Central memory CD8-positive, alpha-beta T cell (primary cell): ENCODE measurements at regions not wholly inside any gene's neighbourhood (a gene's known extent, or its start where the extent isn't known, plus 50 kb on each side); places are given as distances from the start of the nearest gene placed in this dataset.

Experiments
- ATAC-seq: fragments of 150-1000 bp; cut with Tn5 transposase; replicated peaks from 2 replicates; pipeline ENCODE4 v1.10.0; 2022; ENCODE audit warnings: mild to moderate bottlenecking, moderate FRiP score, moderate number of reproducible peaks; ENCODE audit not compliant: poor library complexity, severe bottlenecking; ENCODE audit errors: extremely low read depth
- DNase-seq, 2 donors: peaks; one replicate each; pipeline ENCODE4 v3.0.0; 2021; ENCODE audit warnings: low spot score in 2 of 2
- H3K27ac Mint-ChIP-seq: one replicate; pipeline ENCODE4 v1.8.0; 2022; ENCODE audit warnings: low read depth, mild to moderate bottlenecking, moderate library complexity, mixed read lengths
- H3K27me3 Mint-ChIP-seq: one replicate; pipeline ENCODE4 v1.8.0; 2022; ENCODE audit warnings: mixed read lengths
- H3K36me3 Mint-ChIP-seq: one replicate; pipeline ENCODE4 v1.8.0; 2022; ENCODE audit warnings: mild to moderate bottlenecking, moderate library complexity, mixed read lengths; ENCODE audit not compliant: insufficient read depth
- H3K4me1 Mint-ChIP-seq: one replicate; pipeline ENCODE4 v1.8.0; 2022; ENCODE audit warnings: mixed read lengths
- H3K4me3 Mint-ChIP-seq: one replicate; pipeline ENCODE4 v1.8.0; 2022; ENCODE audit warnings: mild to moderate bottlenecking, moderate library complexity, mixed read lengths
- H3K9me3 Mint-ChIP-seq: one replicate; pipeline ENCODE4 v1.8.0; 2022; ENCODE audit warnings: mixed read lengths

DNA sequence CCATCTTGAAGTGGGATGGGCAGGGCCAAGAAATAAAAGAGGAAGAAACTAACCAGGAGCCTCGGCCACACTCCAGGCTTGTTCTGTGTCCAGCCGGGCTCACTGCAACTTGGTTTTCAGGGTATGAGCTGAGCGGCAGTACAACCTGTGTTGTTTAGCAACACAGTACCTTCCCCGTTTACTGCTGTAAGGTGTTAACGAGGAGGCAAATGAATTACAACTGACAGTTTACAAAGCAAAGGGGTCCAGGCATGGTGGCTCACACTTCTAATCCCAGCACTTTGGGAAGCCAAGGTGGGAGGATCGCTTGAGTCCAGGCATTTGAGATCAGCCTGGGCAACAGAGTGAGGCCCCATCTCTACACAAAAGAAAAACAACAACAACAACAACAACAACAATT lies 481.3 kb upstream of the SULF2 start:
- DNase-seq (no peak), ATAC-seq (no peak)
- H3K4me1 Mint-ChIP-seq = no peaks in the 10 kb centered on the region
- no peaks in the 10 kb centered on the region for H3K36me3 Mint-ChIP-seq
- H3K27ac Mint-ChIP-seq = no peak overlapping the region
- no peak overlapping the region for H3K4me3 Mint-ChIP-seq
- H3K9me3 Mint-ChIP-seq = no peaks in the 10 kb centered on the region
- H3K27me3 Mint-ChIP-seq = peaks cover 45% of the 10 kb centered on the region

DNA sequence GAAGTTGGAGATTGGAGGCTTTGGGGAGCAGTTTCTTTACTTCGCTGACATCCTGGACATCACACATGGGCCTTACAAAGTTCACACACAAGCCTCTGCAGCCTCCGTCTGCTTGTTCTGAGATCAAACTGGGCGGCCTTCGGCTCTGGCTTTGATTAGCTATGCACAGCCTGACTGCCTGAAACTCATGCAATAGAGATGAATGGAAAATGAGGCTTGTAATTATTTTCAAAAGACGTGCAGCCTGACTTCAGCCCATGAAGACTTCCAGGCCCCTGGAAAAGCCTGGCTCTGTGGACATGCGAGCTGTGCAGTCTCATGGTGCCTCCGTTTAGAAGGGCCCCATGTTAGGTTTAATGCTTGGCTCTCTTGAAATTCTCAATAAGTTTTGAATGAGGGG lies 480.5 kb upstream of the SULF2 start:
- H3K4me3 Mint-ChIP-seq = no peak overlapping the region
- H3K9me3 Mint-ChIP-seq = no peaks in the 10 kb centered on the region
- ATAC-seq = no peak
- DNase-seq = no peak
- no peaks in the 10 kb centered on the region for H3K4me1 Mint-ChIP-seq
- H3K27ac Mint-ChIP-seq = no peak overlapping the region
- H3K27me3 Mint-ChIP-seq = peaks cover 45% of the 10 kb centered on the region
- no peaks in the 10 kb centered on the region for H3K36me3 Mint-ChIP-seq

DNA sequence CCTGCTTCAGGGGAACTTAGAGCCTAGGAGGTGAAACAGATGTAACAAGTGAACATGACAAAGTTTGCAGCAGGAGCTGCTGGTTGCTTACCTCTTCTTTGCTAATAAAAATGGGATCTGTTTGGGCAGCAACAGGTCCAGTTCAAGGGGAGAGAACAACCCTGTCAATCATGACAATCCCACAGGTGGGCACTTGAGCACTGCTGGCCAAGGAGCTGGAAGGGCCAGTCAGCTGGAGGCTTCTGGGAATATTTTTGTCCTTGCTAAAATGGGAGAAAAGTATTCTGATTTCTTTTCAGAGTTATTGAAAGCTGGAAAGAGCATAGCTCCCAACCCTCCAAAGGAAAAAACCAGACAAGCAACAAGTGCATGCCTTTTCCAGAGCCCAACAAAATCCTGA lies 477.7 kb upstream of the SULF2 start:
- H3K27me3 Mint-ChIP-seq = peaks cover 41% of the 10 kb centered on the region
- no peaks in the 10 kb centered on the region for H3K9me3 Mint-ChIP-seq
- no peak for DNase-seq
- ATAC-seq = no peak
- H3K4me3 Mint-ChIP-seq = no peak overlapping the region
- no peak overlapping the region for H3K27ac Mint-ChIP-seq
- no peaks in the 10 kb centered on the region for H3K4me1 Mint-ChIP-seq
- H3K36me3 Mint-ChIP-seq = no peaks in the 10 kb centered on the region

DNA sequence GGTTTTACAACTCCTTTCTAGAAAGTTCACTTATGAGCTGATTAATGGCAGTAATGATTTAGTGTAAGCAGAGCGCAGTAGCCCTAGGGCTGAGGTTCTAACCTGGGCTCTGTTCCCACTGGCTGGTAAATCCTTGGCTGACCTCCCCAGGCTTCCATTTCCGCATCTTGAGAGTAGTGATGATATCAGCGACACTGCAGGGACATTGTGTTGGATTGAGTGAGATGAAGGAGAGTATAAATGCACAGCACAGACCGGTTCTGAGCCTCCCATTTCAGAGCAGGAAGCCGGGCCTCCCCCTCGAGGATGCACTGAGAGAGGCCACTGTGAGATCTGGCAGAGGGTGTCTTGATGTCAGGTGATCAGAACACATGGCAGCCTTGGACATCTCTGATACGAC lies 477.2 kb upstream of the SULF2 start:
- peaks cover 43% of the 10 kb centered on the region for H3K27me3 Mint-ChIP-seq
- DNase-seq = no peak
- ATAC-seq = no peak
- H3K9me3 Mint-ChIP-seq = no peaks in the 10 kb centered on the region
- no peaks in the 10 kb centered on the region for H3K4me1 Mint-ChIP-seq
- no peaks in the 10 kb centered on the region for H3K36me3 Mint-ChIP-seq
- no peak overlapping the region for H3K27ac Mint-ChIP-seq
- no peak overlapping the region for H3K4me3 Mint-ChIP-seq

DNA sequence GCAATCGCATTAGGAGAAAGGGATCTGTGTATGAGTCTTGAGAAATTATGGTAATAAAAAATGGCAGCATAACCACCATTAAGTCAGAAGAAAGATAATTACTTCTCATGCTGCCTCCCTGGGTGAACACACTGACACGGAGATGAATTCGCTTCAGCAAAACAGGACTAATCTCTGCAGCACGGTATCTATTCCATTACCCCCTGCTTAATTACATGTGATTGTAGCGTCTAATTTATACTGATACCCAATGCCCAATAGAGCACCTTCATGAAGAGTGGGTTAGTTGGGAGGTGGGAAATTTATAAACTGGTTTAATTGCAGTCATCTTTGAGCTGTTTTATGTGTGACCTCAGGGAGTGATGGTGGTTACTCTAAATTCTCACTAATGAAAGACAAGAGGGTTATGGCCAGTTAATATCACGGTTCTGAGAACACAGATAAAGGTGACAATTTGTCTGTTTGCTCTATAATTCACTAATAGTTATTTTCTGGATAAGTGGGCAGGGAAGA lies 476.2 kb upstream of the SULF2 start:
- DNase-seq = no peak
- no peak for ATAC-seq
- Mint-ChIP-seq H3K36me3 (no peaks in the 10 kb centered on the region), H3K27ac (no peak overlapping the region), H3K4me3 (no peak overlapping the region), H3K4me1 (no peaks in the 10 kb centered on the region), H3K9me3 (no peaks in the 10 kb centered on the region), H3K27me3 (peaks cover 53% of the 10 kb centered on the region)

DNA sequence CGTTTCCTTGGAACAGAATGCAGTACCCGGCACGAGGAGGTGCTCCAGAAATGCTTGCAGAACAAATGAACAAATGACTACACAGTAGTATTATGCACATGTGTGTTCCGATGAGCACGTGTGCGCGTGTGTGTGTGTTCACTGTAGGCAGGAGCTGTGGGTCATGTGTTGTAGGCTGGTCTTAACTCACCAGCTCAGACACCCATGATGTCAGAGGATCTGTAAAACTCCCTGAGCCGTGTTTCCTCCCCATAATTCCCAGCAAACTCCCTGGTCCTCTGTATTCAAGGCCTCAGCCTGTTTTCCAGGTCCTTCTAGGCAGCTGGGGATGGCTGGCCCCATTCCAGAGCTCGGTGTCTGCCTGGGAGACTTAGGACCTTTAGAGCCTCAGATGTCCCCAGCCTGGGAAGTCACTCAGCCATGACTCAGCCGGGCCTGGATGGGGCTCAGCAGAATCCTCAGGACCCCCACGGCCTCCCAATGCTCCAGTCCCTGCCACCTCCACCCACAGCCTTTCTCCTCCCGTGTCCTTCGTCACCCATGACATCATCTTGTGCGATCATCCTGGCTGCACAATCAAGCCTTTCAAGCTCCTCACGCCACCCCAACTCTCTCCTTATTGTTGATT lies 475.0 kb upstream of the SULF2 start:
- H3K4me1 Mint-ChIP-seq = no peaks in the 10 kb centered on the region
- no peak overlapping the region for H3K4me3 Mint-ChIP-seq
- DNase-seq (no peak), ATAC-seq (no peak)
- H3K27ac Mint-ChIP-seq = no peak overlapping the region
- H3K36me3 Mint-ChIP-seq = no peaks in the 10 kb centered on the region
- H3K27me3 Mint-ChIP-seq = peaks cover 63% of the 10 kb centered on the region
- no peaks in the 10 kb centered on the region for H3K9me3 Mint-ChIP-seq

DNA sequence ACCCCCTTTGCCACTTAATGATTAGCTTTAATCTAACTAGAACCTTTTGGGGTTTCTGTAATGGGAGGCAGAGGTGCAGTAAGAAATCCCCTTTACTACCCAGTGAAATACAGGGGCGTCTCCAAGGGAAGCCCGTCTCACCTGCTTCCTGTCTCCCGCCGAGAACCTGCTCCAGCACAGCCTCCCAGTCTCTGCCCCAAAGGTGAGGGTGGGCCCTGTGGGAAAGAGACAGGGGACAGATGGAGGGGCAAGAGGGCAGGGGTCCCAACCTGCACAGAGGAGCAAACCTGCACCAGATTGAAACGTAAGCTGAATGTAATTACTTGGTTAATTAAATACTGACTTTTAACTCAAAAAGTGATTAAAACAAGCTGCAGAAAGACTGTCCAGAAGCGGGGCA lies 474.2 kb upstream of the SULF2 start:
- no peak overlapping the region for H3K4me3 Mint-ChIP-seq
- no peaks in the 10 kb centered on the region for H3K36me3 Mint-ChIP-seq
- no peak overlapping the region for H3K27ac Mint-ChIP-seq
- H3K27me3 Mint-ChIP-seq = peaks cover 71% of the 10 kb centered on the region
- no peaks in the 10 kb centered on the region for H3K9me3 Mint-ChIP-seq
- DNase-seq = no peak
- H3K4me1 Mint-ChIP-seq = no peaks in the 10 kb centered on the region
- ATAC-seq = no peak

DNA sequence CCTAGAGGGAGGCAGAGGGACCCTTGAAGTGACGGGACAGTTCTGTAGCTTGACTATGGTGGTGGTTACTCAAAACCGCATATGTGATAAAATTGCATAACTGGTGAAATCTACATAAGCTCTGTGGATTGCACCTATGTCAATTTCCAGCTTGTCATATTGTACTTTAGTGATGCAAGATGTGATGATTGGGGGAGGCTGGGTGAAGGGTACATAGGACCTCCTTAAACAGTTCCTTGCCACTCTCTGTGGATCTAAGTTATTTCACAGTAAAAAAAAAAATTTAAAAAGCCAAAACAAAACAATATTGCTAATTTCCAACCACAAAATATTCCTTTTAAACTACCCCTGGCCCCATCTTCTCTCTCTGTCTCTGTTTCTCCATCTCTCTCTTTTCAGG lies 472.6 kb upstream of the SULF2 start:
- ATAC-seq (no peak), DNase-seq (no peak)
- Mint-ChIP-seq H3K27me3 (peaks cover 83% of the 10 kb centered on the region), H3K27ac (no peak overlapping the region), H3K9me3 (no peaks in the 10 kb centered on the region), H3K36me3 (no peaks in the 10 kb centered on the region), H3K4me1 (no peaks in the 10 kb centered on the region), H3K4me3 (no peak overlapping the region)

DNA sequence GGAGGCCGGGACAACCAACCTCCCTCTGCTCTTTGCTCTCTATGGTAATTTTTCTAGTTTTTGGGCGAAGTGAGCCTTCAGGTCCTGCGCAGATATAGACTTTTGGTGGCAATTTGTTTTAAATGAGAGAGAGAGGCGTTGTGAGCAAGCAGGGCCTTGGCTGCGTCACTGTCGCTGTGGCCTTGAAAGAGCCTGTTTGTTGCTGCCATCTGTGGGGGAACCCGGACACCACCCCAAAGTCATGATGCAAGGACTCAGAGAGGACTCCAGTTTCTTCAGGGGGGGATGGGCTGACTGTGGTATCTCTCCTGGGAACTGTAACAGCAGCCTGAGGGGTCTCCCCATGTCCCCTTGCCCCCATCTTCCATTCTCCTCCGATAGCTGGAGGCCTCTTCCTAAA lies 462.7 kb upstream of the SULF2 start:
- Mint-ChIP-seq H3K27ac (no peak overlapping the region), H3K27me3 (peaks cover 61% of the 10 kb centered on the region)

DNA sequence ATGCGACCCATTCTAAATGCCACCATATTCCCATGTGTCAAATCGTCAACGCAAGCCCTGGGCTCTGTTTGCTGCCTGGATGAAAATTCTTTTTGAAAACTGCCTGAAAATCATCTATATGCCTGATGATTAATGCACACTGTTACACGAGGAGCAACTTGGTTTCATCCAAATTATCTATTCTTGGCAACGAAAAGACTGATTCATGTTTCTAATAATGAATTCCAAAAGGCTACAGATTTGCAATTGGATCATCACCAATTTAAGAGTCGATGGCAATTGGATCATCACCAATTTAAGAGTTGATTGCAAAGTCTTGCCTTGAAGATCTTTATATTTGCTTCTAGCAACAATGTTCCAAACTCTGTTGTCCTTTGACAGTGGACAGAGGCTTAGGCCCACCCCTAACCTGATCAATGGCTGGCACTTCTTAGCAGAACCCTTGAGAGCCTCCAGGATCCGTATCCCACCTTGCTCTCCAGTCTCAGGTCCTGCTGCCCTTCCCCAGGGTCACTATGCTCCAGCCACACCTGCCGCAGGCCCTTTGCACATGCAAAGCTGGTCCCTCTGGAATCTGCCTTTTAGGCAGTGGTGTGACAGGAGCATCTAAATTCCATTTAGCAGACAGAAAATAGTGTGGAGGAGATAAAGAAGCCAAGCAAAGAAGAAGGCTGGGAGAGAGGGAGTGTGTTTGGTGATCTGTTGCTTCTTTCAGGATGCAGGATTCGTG lies 460.9 kb upstream of the SULF2 start:
- Mint-ChIP-seq H3K27me3 (peaks cover 43% of the 10 kb centered on the region), H3K27ac (no peak overlapping the region), H3K36me3 (no peaks in the 10 kb centered on the region), H3K4me3 (no peak overlapping the region), H3K9me3 (no peaks in the 10 kb centered on the region), H3K4me1 (no peaks in the 10 kb centered on the region)
- DNase-seq (no peak), ATAC-seq (no peak)

More for the DNA sequence above, 462.7 kb upstream of the SULF2 start:
- DNase-seq (no peak), ATAC-seq (no peak)
- Mint-ChIP-seq H3K9me3 (no peaks in the 10 kb centered on the region), H3K36me3 (no peaks in the 10 kb centered on the region), H3K4me1 (no peaks in the 10 kb centered on the region), H3K4me3 (no peak overlapping the region)

DNA sequence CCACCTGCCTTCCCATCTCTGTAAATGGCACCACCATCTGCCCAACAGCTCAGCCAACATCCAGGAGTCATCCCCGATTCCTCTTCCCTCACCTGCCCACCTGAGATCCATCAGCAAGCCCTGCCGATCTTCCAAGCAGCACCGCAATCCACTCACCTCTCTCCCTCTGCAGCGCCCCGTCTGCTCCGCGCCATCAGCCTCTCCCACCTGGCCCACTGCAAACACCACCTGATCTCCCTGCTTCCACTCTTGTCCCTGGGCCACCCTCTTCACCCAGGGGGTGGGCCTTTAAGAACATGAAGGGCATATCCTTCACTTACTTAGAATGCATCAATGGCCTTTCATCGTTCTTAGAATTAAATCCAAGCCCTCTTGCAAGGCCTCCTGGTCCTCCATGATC lies 457.3 kb upstream of the SULF2 start:
- no peak for ATAC-seq
- Mint-ChIP-seq H3K4me3 (no peak overlapping the region), H3K9me3 (no peaks in the 10 kb centered on the region), H3K27ac (no peak overlapping the region), H3K36me3 (no peaks in the 10 kb centered on the region), H3K27me3 (peaks cover 43% of the 10 kb centered on the region), H3K4me1 (no peaks in the 10 kb centered on the region)
- no peak for DNase-seq

DNA sequence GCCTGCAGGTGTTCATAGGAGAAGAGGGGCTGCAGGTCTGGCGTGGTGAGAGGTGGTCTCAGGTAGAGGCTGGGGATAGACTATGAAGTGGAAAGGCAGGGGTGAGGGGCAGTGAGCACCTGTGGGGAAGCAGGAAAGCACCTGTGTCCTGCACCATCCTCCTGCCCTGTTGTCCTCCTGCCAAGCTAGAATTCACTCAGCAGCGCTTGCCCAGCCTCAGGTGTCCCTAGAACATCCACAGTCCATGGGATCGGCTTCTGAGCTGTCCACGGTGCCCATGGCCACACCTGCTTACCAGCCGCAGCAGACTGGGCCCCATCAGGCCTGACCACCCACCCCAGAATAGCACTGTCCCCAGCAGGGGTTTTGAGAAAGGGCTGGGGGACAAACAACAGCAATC lies 456.2 kb upstream of the SULF2 start:
- no peak overlapping the region for H3K27ac Mint-ChIP-seq
- H3K36me3 Mint-ChIP-seq = no peaks in the 10 kb centered on the region
- ATAC-seq = no peak
- H3K27me3 Mint-ChIP-seq = peaks cover 37% of the 10 kb centered on the region
- H3K4me1 Mint-ChIP-seq = no peaks in the 10 kb centered on the region
- no peaks in the 10 kb centered on the region for H3K9me3 Mint-ChIP-seq
- no peak for DNase-seq
- H3K4me3 Mint-ChIP-seq = no peak overlapping the region

DNA sequence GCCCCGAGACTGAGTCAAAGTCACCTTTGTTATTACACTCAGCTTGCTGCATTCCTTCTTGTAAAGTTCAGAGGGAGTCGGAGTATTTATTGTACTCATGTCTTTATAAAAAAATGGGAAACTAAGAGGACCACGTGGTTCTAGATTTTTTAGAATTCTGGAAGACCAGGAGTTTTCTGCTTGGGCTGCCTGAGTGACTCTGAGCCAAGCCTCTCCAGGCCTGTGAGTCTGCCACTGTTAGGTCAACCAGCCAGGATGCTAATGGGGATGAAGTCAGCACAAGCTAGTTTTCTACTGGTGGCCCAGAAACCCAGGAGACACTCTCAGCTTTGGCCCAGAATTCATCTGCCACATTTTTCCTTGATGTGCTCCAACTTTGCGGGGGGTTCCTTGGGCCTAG lies 453.5 kb upstream of the SULF2 start:
- H3K27me3 Mint-ChIP-seq = peaks cover 28% of the 10 kb centered on the region
- H3K4me1 Mint-ChIP-seq = no peaks in the 10 kb centered on the region
- no peak overlapping the region for H3K27ac Mint-ChIP-seq
- no peaks in the 10 kb centered on the region for H3K36me3 Mint-ChIP-seq
- no peak overlapping the region for H3K4me3 Mint-ChIP-seq
- no peaks in the 10 kb centered on the region for H3K9me3 Mint-ChIP-seq
- ATAC-seq = no peak
- no peak for DNase-seq
